GM12865 (cell line): ENCODE measurements at regions not wholly inside any gene's neighbourhood (a gene's known extent, or its start where the extent isn't known, plus 50 kb on each side); places are given as distances from the start of the nearest gene placed in this dataset.

ENCODE experiments used
- DNase-seq: peaks from one replicate; pipeline ENCODE4 v3.0.0; 2010; ENCODE audit warnings: low read depth
- H3K4me3 ChIP-seq: 2 replicates; pipeline ENCODE4 v1.5.1; 2011; ENCODE audit warnings: mild to moderate bottlenecking, low read depth, low read length, control low read depth
- CTCF ChIP-seq: IDR thresholded peaks from 2 replicates; pipeline ENCODE4 v1.5.1; 2011; ENCODE audit warnings: low read length, control low read depth, low read depth, inconsistent platforms; ENCODE audit not compliant: insufficient read depth; ENCODE audit errors: missing control alignments

DNA sequence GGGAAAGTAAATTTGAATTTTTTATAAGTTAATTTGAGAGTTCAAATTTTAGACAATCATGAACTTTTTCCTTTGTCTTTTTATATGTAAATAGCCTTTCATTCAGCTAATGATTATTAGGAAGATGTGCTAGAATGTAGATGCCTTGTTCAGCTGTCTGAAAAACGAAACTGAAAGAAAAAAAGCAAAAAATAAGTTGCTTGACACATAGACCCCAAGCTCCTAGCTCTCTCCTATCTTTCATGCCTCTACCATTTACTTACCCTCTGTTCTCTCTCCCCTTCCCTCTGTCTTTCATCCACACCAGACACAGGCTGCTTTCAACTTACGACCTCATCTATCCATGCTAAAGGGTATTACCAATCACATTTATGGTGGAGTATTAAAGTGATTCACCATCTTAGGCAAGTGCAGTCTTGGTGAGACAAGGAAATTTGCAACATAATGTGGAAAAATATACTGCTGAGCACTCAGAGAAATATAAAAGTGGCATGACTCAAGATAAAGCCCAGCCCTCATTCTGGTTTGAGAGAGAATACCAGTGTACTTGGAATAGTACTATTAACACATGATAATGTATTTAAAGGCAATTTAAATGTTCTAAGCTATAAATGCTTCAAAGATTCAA lies 425.6 kb downstream of the SUCLG1 start:
- DNase-seq = no peak
- no peak for TF ChIP-seq CTCF
- no peak overlapping the region for H3K4me3 ChIP-seq

GRCh38 chr2:84031312-84032050 lies 427.6 kb downstream of the SUCLG1 start:
- no peak overlapping the region for H3K4me3 ChIP-seq
- no peak for TF ChIP-seq CTCF
- no peak for DNase-seq

GRCh38 chr2:84029903-84030575 lies 429.0 kb downstream of the SUCLG1 start:
- H3K4me3 ChIP-seq = no peak overlapping the region

DNA sequence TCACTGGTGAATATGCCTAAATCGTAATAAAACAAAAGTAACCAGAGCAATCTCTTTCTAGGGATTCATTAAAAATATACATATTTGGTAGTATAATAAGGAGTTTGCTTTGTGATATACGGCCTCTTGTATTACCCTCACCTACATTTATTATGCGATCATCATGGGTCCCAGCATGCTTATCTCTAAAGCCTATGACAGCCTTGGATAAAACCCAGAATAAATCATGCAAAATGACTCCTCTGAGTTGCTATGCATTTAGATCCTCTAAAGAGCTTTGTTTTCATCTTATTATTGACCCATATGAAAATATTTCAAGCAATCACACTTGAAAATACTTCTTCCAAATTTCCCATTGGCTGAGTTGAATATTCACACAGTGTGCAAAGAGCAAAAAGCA lies 432.3 kb downstream of the SUCLG1 start:
- no peak overlapping the region for H3K4me3 ChIP-seq
- no peak for DNase-seq
- no peak for TF ChIP-seq CTCF

More at GRCh38 chr2:84029903-84030575, 429.0 kb downstream of the SUCLG1 start:
- TF ChIP-seq CTCF = no peak
- no peak for DNase-seq

GRCh38 chr2:84022810-84023431 lies 436.2 kb downstream of the SUCLG1 start:
- no peak overlapping the region for H3K4me3 ChIP-seq
- peak; percentile 62 for TF ChIP-seq CTCF
- peak; percentile 54 for DNase-seq

- no peak overlapping the region for H3K4me3 ChIP-seq
- TF ChIP-seq CTCF = no peak
- DNase-seq = no peak
These were observed 442.1 kb downstream of the SUCLG1 start for GRCh38 chr2:84017010-84017409.
